HG02759 (cell line): ENCODE measurements at regions not wholly inside any gene's neighbourhood (a gene's known extent, or its start where the extent isn't known, plus 50 kb on each side); places are given as distances from the start of the nearest gene placed in this dataset.
"Not testable (repeated sequence)": the region's sequence is repeated elsewhere in the genome, so short reads cannot be mapped to it uniquely, and the experiment has no call there.

ENCODE experiments used
- ATAC-seq: cut with Tn5 transposase; IDR thresholded peaks from one replicate; pipeline ENCODE4 v1.9.1; 2021; ENCODE audit warnings: mild to moderate bottlenecking, moderate library complexity; ENCODE audit not compliant: unreplicated experiment

DNA sequence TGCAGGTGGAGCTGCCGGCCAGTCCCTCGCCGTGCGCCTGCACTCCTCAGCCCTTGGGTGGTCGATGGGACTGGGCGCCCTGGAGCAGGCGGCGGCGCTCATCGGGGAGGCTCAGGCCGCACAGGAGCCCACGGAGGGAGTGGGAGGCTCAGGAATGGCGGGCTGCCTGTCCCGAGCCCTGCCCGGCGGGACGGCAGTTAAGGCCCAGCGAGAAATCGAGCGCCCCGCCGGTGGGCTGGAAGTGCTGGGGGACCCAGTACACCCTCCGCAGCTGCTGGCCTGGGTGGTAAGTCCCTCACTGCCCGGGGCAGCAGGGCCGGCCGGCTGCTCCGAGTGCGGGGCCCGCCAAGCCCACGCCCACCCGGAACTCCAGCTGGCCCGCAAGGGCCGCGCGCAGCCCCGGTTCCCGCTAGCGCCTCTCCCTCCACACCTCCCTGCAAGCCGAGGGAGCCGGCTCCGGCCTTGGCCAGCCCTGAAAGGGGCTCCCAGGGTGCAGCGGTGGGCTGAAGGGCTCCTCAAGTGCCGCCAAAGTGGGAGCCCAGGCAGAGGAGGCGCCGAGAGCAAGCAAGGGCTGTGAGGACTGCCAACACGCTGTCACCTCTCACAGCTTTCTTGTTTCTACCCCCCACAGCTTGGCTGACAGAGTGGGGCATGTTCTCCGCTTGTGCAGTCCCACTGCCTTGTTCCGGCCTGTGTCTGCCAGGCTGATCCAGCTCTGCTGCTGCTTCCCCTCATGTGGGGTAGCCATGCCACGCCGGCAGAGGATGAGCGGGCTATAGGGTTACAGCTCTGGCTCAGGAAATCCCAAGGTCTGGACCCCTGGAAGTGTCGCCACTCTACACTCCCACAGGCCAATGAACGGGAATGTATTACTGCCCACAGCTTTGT lies 886.7 kb downstream of the FAT4 start:
- ATAC-seq, result not testable (repeated sequence)

DNA sequence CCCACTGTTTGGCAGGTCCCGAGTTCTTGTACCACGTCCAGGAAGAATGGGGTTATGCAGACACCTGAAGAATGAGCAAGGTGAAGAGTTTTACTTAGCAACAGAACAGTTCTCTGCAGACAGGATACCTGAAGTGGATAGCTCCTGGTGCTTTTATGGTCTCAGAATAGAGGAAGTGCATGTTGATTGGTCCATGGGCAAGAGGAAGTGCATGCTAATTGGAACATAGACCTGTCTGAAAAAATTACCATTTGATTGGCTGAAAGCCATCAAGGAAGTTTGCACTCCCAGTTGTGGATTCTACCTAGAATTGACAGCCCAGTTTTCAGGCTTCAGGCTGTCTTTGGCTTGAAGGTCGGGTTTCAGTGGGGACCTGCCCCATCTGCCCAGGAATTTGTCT lies 887.5 kb downstream of the FAT4 start:
- no peak for ATAC-seq

DNA sequence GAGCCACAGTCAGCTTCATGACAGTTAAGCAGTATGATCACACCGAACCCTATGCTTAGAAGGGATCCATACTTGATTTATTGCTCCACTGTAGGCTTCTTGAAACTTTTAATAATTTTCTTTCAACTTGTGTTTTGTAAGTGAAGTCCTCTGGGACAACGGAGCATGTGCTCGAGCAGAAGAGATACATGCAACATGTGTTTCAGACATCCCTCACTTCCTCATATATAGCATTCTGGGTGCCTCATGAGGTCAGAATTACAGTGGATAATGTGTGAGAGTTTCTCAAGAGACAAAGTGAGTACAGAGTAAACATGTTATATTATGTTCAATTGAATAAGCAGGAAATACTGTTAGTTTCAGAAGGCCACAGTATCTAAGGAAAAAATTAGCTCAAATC lies 893.2 kb downstream of the FAT4 start:
- ATAC-seq, result no peak

DNA sequence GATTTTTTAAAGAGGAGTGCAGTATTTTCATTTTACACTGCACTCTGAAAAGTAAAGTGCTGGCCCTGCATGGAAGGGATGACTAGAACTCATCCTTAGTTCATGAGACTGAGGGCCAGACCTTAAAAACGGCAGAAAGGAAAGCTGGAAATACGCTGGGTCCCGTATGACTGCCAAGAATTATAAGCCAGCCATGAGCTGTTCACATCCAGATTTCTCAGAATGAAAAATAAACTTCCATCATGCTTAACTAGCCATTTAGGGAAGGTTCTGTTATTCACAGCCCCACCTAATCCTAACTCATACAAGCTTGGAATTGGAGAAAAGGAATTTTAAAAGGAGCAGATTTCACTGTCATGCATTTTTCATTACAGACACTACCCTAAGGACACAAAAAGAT lies 894.4 kb downstream of the FAT4 start:
- no peak for ATAC-seq

DNA sequence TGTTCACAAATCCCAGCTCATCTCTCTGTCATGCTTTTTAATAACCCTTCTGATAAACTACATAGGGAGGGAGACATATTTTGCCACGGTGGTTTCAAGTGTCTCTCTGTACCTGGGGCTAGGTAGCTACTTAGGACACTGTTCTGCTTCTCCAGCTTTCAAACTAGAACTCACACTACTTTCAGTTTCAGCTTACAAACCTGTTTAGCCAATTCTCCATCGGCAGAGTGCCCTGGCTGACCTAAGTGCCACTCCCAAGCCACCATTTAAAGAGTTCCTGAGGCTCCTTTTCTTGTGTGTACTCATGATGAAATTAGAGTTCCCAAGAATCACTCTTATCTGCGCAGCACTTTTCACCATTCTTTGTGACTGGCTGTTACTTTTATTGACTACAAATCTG lies 899.2 kb downstream of the FAT4 start:
- ATAC-seq, result no peak

DNA sequence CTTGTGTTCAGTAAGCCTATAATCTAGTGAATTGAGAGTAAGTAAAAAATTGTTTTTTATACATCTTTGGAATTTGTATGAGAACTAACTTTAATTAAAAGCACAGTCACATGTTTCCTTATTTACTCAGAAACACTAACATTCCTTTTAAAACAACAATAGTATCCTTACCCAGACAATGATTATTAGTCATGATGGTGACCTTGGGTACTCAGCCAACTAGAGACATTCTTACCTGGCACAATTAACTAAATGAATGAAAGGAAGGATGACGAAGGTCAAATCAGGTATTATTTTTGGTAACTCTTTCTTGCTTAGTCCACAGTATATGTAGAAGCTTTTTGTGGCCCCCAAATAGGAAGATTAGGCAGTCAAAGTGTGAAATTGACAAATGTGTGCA lies 901.0 kb downstream of the FAT4 start:
- ATAC-seq, result no peak

DNA sequence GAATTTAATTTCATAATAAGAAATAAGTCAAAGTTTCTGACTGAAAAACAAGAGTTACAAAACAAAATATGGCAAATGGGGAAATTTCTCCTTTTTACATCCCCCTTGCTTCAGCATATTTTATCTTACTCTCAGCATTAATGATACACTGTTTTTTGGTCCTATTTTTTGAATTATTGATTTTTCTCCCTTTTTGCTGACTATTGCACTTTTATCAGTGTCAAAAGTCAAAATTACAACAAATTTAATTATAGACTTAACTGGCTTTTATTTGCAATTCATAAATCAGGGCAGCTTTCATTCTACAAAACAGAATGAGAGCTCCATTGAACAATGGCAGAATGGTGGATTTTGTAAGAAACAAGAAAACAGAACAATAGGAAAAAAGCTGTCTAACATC lies 901.9 kb downstream of the FAT4 start:
- no peak for ATAC-seq

DNA sequence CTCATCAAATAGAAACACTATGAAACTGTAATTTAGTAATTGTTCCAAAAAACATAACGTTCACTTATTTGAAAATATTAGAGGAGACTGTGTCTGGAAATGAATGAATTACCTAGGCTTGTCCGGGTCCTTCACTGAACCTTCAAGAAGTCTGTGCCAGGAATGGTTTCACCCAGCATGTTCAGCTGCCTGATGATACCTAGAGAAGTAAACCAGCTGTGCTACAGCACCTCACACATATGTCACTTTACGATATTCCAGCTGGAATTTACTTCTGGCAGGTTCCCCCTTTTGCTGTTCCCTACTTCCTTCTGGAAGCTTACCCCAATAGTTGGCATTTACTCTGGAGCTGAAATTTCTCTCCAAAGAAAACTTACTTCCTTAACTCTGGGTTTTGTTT lies 906.5 kb downstream of the FAT4 start:
- no peak for ATAC-seq

DNA sequence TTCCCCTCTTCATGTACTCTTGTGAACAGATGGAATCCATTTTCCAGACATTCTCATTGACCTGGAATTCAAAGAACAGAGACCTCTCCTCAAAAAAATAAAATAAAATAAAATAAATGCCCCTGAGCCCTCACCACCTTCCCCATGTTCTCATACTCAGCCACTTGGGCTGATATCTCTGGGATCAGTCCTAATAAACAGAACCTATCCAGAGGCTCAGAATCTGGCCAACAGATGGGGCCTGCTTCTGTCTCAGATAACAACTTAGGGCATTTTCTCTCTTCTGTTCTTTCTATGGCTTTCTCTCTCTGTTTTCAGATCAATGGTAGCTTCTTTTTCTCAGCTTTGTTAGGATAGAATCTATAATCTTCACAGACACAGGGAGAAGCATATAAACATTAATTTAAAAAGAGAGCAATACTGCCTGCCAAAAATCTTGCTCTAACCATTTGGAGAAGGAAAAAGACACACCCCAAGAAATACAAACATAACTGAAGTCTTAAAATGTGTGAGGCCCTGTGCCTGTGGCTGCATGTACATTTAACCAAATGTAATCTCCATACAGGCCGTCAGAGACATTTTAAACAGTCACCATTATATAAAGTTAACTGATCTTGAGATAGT lies 907.1 kb downstream of the FAT4 start:
- no peak for ATAC-seq

DNA sequence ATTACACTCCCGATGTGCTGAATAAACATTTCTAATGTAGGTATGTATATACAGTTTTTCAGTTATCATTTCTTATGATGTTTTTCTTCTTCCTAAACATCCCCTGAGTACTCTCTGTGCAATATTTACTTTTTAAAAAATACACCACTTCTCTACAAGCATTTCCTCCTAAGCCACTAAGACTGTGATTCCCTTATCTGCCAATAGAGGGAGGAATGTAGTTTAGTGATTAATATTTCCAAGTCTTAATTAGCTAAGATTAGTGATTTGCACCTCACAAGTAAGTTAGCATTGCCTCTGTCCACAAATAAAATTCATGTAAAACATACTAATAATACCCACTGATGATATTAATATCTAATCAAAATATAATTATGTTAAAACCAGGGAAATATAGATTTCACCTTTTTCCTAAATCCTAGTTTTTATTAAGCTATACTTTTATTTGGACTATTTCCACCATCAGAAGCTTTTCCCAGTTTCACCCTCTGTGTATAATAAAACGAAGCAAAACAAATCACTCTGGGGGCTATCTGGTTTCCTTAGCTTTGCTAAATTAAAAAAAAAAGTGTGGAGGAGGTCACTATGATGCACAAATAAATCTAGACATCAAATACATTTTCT lies 909.1 kb downstream of the FAT4 start:
- ATAC-seq, result peak; percentile 49

DNA sequence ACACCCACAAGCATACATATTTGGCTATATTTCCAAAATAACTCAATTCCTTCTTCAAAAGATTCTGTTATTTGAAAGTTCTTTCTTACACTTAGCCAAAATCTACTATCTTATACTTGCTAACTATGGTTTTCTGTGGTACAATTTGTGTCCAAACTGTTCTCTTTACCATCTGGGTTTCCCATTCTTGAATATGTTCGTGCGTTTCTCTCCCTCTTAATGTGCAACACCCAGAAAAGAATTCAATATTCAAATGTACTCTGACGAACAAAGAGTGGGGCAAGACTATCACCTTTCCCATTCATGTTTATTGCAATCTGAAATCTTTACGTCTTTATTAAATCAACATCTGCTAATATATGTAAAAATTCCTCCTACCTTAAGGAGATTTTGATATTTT lies 912.7 kb downstream of the FAT4 start:
- ATAC-seq, result no peak

DNA sequence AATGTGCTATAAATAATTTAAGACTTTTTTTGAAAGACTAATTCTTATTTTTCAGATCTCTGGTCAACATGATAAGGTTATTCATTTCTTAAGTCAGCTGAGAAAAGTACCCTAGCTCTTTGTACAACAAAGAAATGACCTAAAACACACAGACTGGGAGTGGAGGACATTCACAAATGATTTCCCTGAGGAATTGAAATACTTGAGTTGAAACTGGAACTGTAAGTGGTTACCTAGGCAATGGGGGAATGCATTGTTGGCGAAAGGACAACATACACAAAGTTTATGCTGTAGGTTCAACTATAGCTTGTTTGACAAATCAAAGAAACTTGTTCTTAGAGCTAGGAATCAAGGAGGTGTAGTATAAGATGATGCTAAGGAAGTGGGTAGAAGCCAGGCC lies 915.5 kb downstream of the FAT4 start:
- ATAC-seq, result no peak

DNA sequence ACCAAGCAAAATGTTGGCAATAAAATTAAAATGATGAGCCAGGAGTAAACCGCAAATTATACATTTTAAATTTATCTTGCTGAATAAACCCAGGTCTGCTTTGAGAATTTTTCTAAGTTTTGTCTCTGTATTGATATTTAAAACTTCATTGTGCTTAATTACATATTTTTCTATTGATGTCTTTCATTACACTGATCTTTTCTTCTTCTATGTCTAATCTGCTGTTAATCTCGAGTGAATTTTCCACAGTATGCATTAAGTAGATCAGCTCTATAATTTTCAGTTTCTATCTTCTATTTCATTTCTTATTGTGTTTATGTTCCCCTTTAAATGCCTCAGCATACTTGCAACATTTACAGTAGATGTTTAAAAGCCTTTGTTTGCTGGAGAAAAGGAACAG lies 918.7 kb downstream of the FAT4 start:
- no peak for ATAC-seq

DNA sequence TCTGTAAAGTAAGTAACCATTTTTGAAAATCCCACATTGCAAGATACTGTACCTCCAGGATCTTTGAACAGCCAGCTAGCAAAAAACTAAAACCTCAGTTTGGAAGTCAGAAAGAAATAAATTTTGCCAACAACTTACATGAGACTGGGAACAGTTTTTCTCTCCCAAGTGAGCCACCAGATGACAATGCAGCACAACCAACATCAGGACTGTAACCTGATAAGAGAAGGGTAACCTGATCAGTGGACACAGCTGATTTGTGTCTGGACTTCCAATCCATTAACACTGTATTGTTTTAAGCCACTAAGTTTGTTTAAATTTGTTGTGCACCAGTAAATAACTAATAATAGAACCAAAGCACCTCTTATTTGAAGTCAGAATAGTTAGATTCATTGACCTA lies 923.3 kb downstream of the FAT4 start:
- no peak for ATAC-seq

DNA sequence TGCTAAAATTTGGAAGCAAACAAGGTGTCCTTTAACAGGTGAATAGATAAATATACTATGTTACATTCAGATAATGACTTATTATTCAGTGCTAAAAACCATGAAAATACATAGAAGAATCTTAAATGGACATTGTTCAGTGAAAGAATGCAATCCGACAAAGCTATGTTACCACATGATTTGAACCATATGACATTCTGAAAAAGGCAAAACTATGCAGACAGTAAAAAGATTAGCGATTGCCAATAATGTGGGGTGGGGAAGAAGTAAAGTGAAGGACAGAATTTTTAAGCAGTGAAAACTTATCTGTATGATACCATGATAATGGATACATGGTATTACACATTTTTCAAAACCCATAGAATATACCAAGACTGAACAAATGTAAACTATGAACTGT lies 926.9 kb downstream of the FAT4 start:
- no peak for ATAC-seq

DNA sequence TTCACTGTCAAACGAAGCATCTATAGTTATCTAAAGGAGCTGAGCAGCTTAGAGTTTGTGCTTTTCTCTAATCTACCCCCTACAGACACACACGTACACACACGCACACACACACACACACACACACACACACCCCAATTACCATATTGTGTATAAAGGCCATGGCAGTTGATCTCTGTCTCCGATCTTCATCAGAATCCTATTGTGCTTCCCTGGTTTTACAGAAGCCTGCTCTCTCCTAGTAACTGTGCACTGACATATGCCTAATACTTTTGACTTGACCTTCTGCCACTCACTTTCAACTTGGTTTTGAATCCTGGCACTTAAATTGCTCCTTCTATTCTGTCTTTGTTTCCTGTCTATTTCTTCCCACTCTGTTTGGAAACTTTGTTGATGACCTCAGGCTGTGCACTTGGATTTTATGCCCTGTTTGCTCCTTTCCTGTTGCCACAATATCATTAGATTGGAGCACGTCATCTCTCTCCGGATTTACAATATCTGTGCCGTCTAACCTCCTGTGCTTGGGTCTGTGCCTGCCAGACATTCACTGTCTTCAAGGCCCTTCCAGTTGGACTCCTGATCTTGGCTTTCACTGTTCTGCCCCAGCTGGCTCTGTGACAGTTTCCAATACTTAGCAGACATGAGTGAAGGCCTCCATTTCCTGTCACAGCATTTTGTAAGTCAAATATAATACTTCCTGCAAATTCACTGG lies 928.1 kb downstream of the FAT4 start:
- ATAC-seq, result no peak

DNA sequence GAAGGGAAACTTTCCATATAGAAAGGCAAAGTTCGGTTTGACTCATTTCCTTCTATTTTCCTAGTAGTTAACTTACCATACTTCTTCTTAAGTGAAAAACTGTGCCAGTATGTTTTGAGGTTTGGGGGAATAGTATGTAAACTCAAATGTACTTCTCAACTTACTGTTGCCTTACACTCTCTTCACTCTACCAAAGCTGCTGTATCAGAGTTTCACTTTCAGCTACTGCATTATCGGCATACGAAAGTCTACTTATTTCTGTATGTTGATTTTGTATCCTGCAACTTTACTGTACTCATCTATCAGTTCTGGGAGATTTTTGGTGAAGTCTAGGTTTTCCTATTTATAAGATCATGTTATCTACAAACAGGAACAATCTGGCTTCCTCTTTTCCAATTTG lies 932.7 kb downstream of the FAT4 start:
- no peak for ATAC-seq

DNA sequence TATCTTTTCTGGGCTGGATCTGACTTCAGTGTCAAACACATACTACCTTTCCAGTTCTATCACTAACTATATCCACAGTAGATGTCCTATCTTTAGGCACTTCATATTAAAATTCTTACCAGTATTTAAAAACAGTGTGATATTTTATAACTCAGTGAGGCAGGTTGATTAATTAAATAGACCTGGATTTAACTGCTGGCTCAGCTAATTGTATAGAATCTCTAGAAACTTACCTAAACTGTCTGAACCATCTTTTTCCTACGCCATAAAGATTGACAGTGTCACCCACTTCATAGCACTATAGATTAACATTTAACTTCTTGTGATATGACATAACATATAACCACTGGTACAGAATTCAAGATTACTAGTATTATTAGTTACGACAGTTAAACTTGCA lies 935.3 kb downstream of the FAT4 start:
- ATAC-seq, result no peak

DNA sequence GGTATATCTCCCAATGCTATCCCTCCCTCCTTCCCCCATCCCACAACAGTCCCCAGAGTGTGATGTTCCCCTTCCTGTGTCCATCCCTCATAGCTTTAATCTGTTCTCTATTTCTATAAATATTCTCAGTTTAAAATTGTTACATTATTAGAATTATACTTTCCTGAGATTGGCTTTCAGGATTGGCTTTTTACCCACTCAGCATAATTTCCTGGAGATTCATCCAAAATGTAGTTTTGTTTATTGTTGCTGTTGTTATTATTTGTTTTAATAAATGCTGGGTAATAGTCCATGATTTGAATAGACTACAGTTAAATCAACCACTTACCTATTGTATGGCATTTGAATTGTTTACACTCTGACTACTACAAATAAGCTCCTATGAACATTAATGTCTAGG lies 936.4 kb downstream of the FAT4 start:
- no peak for ATAC-seq

DNA sequence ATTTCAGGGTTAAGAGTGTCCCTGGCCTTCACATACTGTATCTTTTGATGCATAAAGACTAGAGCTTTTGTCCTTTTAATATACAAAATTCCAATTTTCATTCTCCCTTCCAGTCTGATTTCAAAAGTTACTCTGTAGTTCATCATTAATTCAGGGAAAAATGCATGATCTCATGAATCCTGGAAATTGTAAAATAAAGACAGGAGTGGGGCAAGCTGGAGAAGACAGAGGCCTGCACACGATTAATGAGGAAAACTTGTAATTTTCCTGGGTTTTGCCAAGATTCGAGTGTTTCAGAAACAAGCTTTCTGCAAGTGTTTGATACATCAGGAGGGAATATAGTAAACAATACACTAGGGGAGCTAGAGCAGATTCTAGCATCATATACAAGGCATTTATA lies 947.9 kb downstream of the FAT4 start:
- no peak for ATAC-seq

DNA sequence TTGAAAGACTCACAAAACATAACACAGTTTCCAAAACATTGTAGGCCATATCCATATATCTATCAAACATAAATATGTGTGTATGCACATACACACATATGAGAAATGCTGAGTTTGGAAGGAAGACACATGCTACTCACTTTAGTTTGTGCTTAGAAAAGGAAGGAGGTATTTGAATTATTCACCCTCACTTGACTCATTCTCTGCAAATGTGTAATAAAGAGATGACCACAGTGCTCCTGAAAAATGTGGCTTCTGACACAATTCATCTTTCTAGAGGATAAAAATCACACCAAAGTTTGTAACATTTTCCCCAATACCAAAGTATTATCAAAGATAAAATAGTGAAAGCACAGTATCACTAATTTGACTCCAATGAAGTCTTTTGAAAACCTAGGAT lies 950.1 kb downstream of the FAT4 start:
- no peak for ATAC-seq

DNA sequence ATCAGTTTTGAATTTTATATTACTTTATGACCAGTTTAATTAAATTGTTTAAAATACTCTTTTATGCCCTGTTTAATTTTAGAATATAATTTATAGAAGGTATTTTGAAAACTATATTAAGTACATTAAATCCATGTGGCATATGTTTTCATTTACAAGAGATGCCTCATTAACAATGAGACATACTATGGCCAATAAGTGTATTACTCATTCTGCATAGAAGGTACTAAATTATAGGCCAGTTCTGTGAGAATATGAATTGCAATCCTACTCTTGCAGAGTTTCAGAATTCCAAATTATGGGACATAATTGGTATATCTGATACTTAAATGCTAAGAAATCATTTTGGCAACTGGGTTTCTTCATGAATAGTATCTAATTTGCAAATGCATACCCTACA lies 951.1 kb downstream of the FAT4 start:
- no peak for ATAC-seq
